ENCODE measurements at regions not wholly inside any gene's neighbourhood (a gene's known extent, or its start where the extent isn't known, plus 50 kb on each side); places are given as distances from the start of the nearest gene placed in this dataset.

- Mint-ChIP-seq H3K4me3 (ENCODE audit: unreplicated experiment) (no peak overlapping the region), H3K36me3 (ENCODE audit: low read depth) (no peaks in the 10 kb centered on the region), H3K9me3 (ENCODE audit: low read depth) (no peaks in the 10 kb centered on the region), H3K27ac (ENCODE audit: unreplicated experiment) (no peak overlapping the region), H3K4me1 (ENCODE audit: low read depth) (no peaks in the 10 kb centered on the region), H3K27me3 (ENCODE audit: low read depth) (peaks cover 39% of the 10 kb centered on the region)
- TF ChIP-seq CTCF (IDR thresholded peaks at IDR 0.05) = no peak
- no peak for DNase-seq (ENCODE audit: low spot score)
Measured at GRCh38 chr1:221916176-221916575, 174.3 kb upstream of the DUSP10 start.

GRCh38 chr1:221915764-221916163 lies 173.9 kb upstream of the DUSP10 start:
- TF ChIP-seq CTCF (IDR thresholded peaks at IDR 0.05) = no peak
- no peak overlapping the region for H3K4me3 Mint-ChIP-seq (ENCODE audit: unreplicated experiment)

GRCh38 chr1:221913351-221913892 lies 171.5 kb upstream of the DUSP10 start:
- Mint-ChIP-seq H3K36me3 (ENCODE audit: low read depth) (no peaks in the 10 kb centered on the region), H3K9me3 (ENCODE audit: low read depth) (no peaks in the 10 kb centered on the region), H3K4me3 (ENCODE audit: unreplicated experiment) (no peak overlapping the region), H3K4me1 (ENCODE audit: low read depth) (no peaks in the 10 kb centered on the region), H3K27me3 (ENCODE audit: low read depth) (peaks cover 43% of the 10 kb centered on the region), H3K27ac (ENCODE audit: unreplicated experiment) (no peak overlapping the region)
- no peak for TF ChIP-seq CTCF (IDR thresholded peaks at IDR 0.05)
- DNase-seq (ENCODE audit: low spot score) = no peak

More at GRCh38 chr1:221915764-221916163, 173.9 kb upstream of the DUSP10 start:
- no peak overlapping the region for H3K27ac Mint-ChIP-seq (ENCODE audit: unreplicated experiment)
- no peaks in the 10 kb centered on the region for H3K4me1 Mint-ChIP-seq (ENCODE audit: low read depth)
- no peak for DNase-seq (ENCODE audit: low spot score)
- H3K27me3 Mint-ChIP-seq (ENCODE audit: low read depth) = peaks cover 40% of the 10 kb centered on the region
- H3K36me3 Mint-ChIP-seq (ENCODE audit: low read depth) = no peaks in the 10 kb centered on the region
- no peaks in the 10 kb centered on the region for H3K9me3 Mint-ChIP-seq (ENCODE audit: low read depth)

- Mint-ChIP-seq H3K27me3 (ENCODE audit: low read depth) (peaks cover 47% of the 10 kb centered on the region), H3K36me3 (ENCODE audit: low read depth) (no peaks in the 10 kb centered on the region), H3K27ac (ENCODE audit: unreplicated experiment) (no peak overlapping the region), H3K4me1 (ENCODE audit: low read depth) (no peaks in the 10 kb centered on the region), H3K9me3 (ENCODE audit: low read depth) (no peaks in the 10 kb centered on the region), H3K4me3 (ENCODE audit: unreplicated experiment) (no peak overlapping the region)
- DNase-seq (ENCODE audit: low spot score) = no peak
- no peak for TF ChIP-seq CTCF (IDR thresholded peaks at IDR 0.05)
Measured at GRCh38 chr1:221912230-221912629, 170.3 kb upstream of the DUSP10 start.

- no peak overlapping the region for H3K27ac Mint-ChIP-seq (ENCODE audit: unreplicated experiment)
- no peaks in the 10 kb centered on the region for H3K9me3 Mint-ChIP-seq (ENCODE audit: low read depth)
- no peaks in the 10 kb centered on the region for H3K36me3 Mint-ChIP-seq (ENCODE audit: low read depth)
- H3K27me3 Mint-ChIP-seq (ENCODE audit: low read depth) = peaks cover 45% of the 10 kb centered on the region
- TF ChIP-seq CTCF (IDR thresholded peaks at IDR 0.05) = no peak
- H3K4me3 Mint-ChIP-seq (ENCODE audit: unreplicated experiment) = no peak overlapping the region
- no peaks in the 10 kb centered on the region for H3K4me1 Mint-ChIP-seq (ENCODE audit: low read depth)
- DNase-seq (ENCODE audit: low spot score) = no peak
Measured at GRCh38 chr1:221911714-221912113, 169.8 kb upstream of the DUSP10 start.

Data from chondrocyte (in vitro differentiated cells).